ENCODE measurements at regions not wholly inside any gene's neighbourhood (a gene's known extent, or its start where the extent isn't known, plus 50 kb on each side); places are given as distances from the start of the nearest gene placed in this dataset.

- no peak for DNase-seq
- no peak for TF ChIP-seq POLR2A (IDR thresholded peaks at IDR 0.05)
- no peak for TF ChIP-seq CTCF (IDR thresholded peaks at IDR 0.05)
- no peak for TF ChIP-seq EP300 (IDR thresholded peaks at IDR 0.05)
- intact Hi-C loops (cut with DNase I), result no loop called here
Observed at GRCh38 chr13:90742381-90742780, 605.1 kb upstream of the MIR17HG start.

DNA sequence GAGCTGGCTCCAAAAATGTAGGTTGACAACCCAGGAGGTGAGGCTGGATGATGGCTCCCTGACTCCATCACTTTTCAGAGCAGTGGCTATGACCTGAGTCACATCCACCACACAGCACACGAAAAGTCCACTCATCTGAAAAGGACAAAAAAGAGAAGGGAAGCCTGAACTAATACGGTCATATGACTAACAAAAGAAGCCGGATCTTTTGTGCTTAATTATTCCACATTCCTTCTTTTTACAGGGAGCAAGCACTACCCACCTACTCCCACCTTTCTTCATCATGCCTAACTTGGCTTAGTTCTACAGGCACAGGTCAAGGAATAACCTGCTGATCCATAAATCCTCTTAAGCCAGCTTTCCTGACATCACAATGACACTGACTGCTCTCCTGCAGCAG is 601.3 kb upstream of the MIR17HG start:
- H3K9me3 ChIP-seq, result no peaks in the 10 kb centered on the region
- DNase-seq, result no peak
- H3K27me3 ChIP-seq, result no peaks in the 10 kb centered on the region
- 63 to 72% (median 66%) methylated on average over 3 of the region's 3 CpGs for WGBS, 3 donors
- no peak overlapping the region for H3K4me3 ChIP-seq
- TF ChIP-seq POLR2A (IDR thresholded peaks at IDR 0.05) (no peak), EP300 (IDR thresholded peaks at IDR 0.05) (no peak), CTCF (IDR thresholded peaks at IDR 0.05) (no peak)
- H3K4me1 ChIP-seq (ENCODE audit: insufficient read depth), result no peaks in the 10 kb centered on the region
- no peak overlapping the region for H3K27ac ChIP-seq
- no peaks in the 10 kb centered on the region for H3K36me3 ChIP-seq
- intact Hi-C loops (cut with DNase I), result no loop called here

More at GRCh38 chr13:90742381-90742780, 605.1 kb upstream of the MIR17HG start:
- no peaks in the 10 kb centered on the region for H3K9me3 ChIP-seq
- no peaks in the 10 kb centered on the region for H3K27me3 ChIP-seq
- no peak overlapping the region for H3K4me3 ChIP-seq
- H3K36me3 ChIP-seq, result no peaks in the 10 kb centered on the region
- no peaks in the 10 kb centered on the region for H3K4me1 ChIP-seq (ENCODE audit: insufficient read depth)
- no peak overlapping the region for H3K27ac ChIP-seq

GRCh38 chr13:90750021-90750420 is 597.5 kb upstream of the MIR17HG start:
- intact Hi-C loops (cut with DNase I), result no loop called here
- DNase-seq, result no peak
- 72 to 84% (median 83%) methylated on average over 4 of the region's 4 CpGs for WGBS, 3 donors
- no peaks in the 10 kb centered on the region for H3K36me3 ChIP-seq
- no peak overlapping the region for H3K27ac ChIP-seq
- no peaks in the 10 kb centered on the region for H3K9me3 ChIP-seq
- TF ChIP-seq EP300 (IDR thresholded peaks at IDR 0.05) (no peak), POLR2A (IDR thresholded peaks at IDR 0.05) (no peak), CTCF (IDR thresholded peaks at IDR 0.05) (no peak)
- no peaks in the 10 kb centered on the region for H3K27me3 ChIP-seq
- no peak overlapping the region for H3K4me3 ChIP-seq
- H3K4me1 ChIP-seq (ENCODE audit: insufficient read depth), result no peaks in the 10 kb centered on the region

- H3K4me1 ChIP-seq (ENCODE audit: insufficient read depth), result no peaks in the 10 kb centered on the region
- 57 to 67% (median 61%) methylated on average over 1 of the region's 1 CpG for WGBS, 3 donors
- H3K9me3 ChIP-seq, result no peaks in the 10 kb centered on the region
- intact Hi-C loops (cut with DNase I), result no loop called here
- H3K27me3 ChIP-seq, result no peaks in the 10 kb centered on the region
- no peak overlapping the region for H3K4me3 ChIP-seq
- no peak for DNase-seq
- no peaks in the 10 kb centered on the region for H3K36me3 ChIP-seq
- TF ChIP-seq CTCF (IDR thresholded peaks at IDR 0.05), result no peak
- TF ChIP-seq POLR2A (IDR thresholded peaks at IDR 0.05), result no peak
- TF ChIP-seq EP300 (IDR thresholded peaks at IDR 0.05), result no peak
- no peak overlapping the region for H3K27ac ChIP-seq
Observed at GRCh38 chr13:90751026-90751425, 596.5 kb upstream of the MIR17HG start.

GRCh38 chr13:90752070-90752469 is 595.4 kb upstream of the MIR17HG start:
- Histone ChIP-seq H3K27me3 (no peaks in the 10 kb centered on the region), H3K9me3 (no peaks in the 10 kb centered on the region), H3K36me3 (no peaks in the 10 kb centered on the region), H3K4me3 (no peak overlapping the region), H3K27ac (no peak overlapping the region), H3K4me1 (ENCODE audit: insufficient read depth) (peaks cover 1% of the 10 kb centered on the region)
- DNase-seq, result no peak
- WGBS, 3 donors, result 68 to 84% (median 69%) methylated on average over 1 of the region's 1 CpG
- intact Hi-C loops (cut with DNase I), result no loop called here
- TF ChIP-seq EP300 (IDR thresholded peaks at IDR 0.05) (no peak), POLR2A (IDR thresholded peaks at IDR 0.05) (no peak), CTCF (IDR thresholded peaks at IDR 0.05) (no peak)

Measured in ovary (tissue), 7 donors.